NCI-H2081 (cell line): ENCODE measurements at regions not wholly inside any gene's neighbourhood (a gene's known extent, or its start where the extent isn't known, plus 50 kb on each side); places are given as distances from the start of the nearest gene placed in this dataset.

ENCODE experiments used
- DNase-seq, 2 experiments: peaks; one replicate each; lab custom pipeline; 2025; lab: John Stamatoyannopoulos, UW

- DNase-seq, result no peak
Observed at GRCh38 chr1:82689217-82689616, 888.5 kb downstream of the ADGRL2 start.

- DNase-seq, result no peak
Observed at GRCh38 chr1:82686774-82687173, 886.0 kb downstream of the ADGRL2 start.

GRCh38 chr1:82646888-82647287 is 846.2 kb downstream of the ADGRL2 start:
- DNase-seq, result no peak

- no peak for DNase-seq
Observed at GRCh38 chr1:82646336-82646735, 845.6 kb downstream of the ADGRL2 start.

- no peak for DNase-seq
Observed at GRCh38 chr1:82644186-82644915, 843.6 kb downstream of the ADGRL2 start.

GRCh38 chr1:82640352-82640751 is 839.6 kb downstream of the ADGRL2 start:
- no peak for DNase-seq

GRCh38 chr1:82634266-82634665 is 833.5 kb downstream of the ADGRL2 start:
- DNase-seq, result no peak

GRCh38 chr1:82632155-82632554 is 831.4 kb downstream of the ADGRL2 start:
- DNase-seq, result no peak

GRCh38 chr1:82628887-82629286 is 828.2 kb downstream of the ADGRL2 start:
- DNase-seq, result no peak

- no peak for DNase-seq
Observed at GRCh38 chr1:82625537-82625936, 824.8 kb downstream of the ADGRL2 start.

GRCh38 chr1:82621076-82621475 is 820.3 kb downstream of the ADGRL2 start:
- DNase-seq, result no peak

GRCh38 chr1:82614090-82614489 is 813.4 kb downstream of the ADGRL2 start:
- DNase-seq, result no peak

- DNase-seq, result no peak
Observed at GRCh38 chr1:82612986-82613385, 812.3 kb downstream of the ADGRL2 start.

- DNase-seq, result no peak
Observed at GRCh38 chr1:82606546-82606945, 805.8 kb downstream of the ADGRL2 start.

- DNase-seq, result no peak
Observed at GRCh38 chr1:82604524-82604923, 803.8 kb downstream of the ADGRL2 start.

- no peak for DNase-seq
Observed at GRCh38 chr1:82600314-82600713, 799.6 kb downstream of the ADGRL2 start.

GRCh38 chr1:82598812-82599211 is 798.1 kb downstream of the ADGRL2 start:
- no peak for DNase-seq

- no peak for DNase-seq
Observed at GRCh38 chr1:82598337-82598736, 797.6 kb downstream of the ADGRL2 start.

GRCh38 chr1:82597649-82598048 is 796.9 kb downstream of the ADGRL2 start:
- DNase-seq, result no peak

GRCh38 chr1:82597141-82597540 is 796.4 kb downstream of the ADGRL2 start:
- DNase-seq, result no peak

GRCh38 chr1:82593561-82593960 is 792.8 kb downstream of the ADGRL2 start:
- DNase-seq, result no peak

- DNase-seq, result no peak
Observed at GRCh38 chr1:82589588-82589987, 788.9 kb downstream of the ADGRL2 start.

- DNase-seq, result no peak
Observed at GRCh38 chr1:82587371-82587770, 786.6 kb downstream of the ADGRL2 start.

GRCh38 chr1:82586473-82586872 is 785.7 kb downstream of the ADGRL2 start:
- DNase-seq, result no peak
